ENCODE measurements at regions not wholly inside any gene's neighbourhood (a gene's known extent, or its start where the extent isn't known, plus 50 kb on each side); places are given as distances from the start of the nearest gene placed in this dataset.

GRCh38 chr16:50464325-50465290, 83.6 kb upstream of the NKD1 start:
- TF ChIP-seq EZH2 (IDR thresholded peaks at IDR 0.05; ENCODE audit: borderline replicate concordance, insufficient read depth, low read depth, low read length, poor library complexity, severe bottlenecking) (no peak), CTCF (IDR thresholded peaks at IDR 0.05) (no peak)
- Mint-ChIP-seq H3K4me1 (peaks cover 7% of the 10 kb centered on the region), H3K27ac (no peak overlapping the region), H3K27me3 (peaks cover 59% of the 10 kb centered on the region), H3K9me3 (ENCODE audit: insufficient read depth) (no peaks in the 10 kb centered on the region), H3K4me3 (no peak overlapping the region)
- CTCF ChIA-PET = no interaction called here
- Histone ChIP-seq H3K27me3 (replicated peaks in 1 of 4; ENCODE audit: control extremely low read depth in 1 of 4, control insufficient read depth in 3 of 4, insufficient read depth in 4 of 4, low read length in 3 of 4) (peaks cover 0 to 35% (median 8%) of the 10 kb centered on the region in 4 experiments), H3K9me3 (ENCODE audit: control extremely low read depth in 1 of 3, control insufficient read depth in 2 of 3, insufficient read depth in 1 of 3, low read length in 2 of 3) (peaks cover 0 to 4% (median 0%) of the 10 kb centered on the region in 3 donors), H3K4me1 (ENCODE audit: control insufficient read depth in 2 of 2, insufficient read depth in 2 of 2, low read length in 2 of 2) (peaks cover 0 to 3% of the 10 kb centered on the region in 2 donors), H2AFZ (ENCODE audit: insufficient read depth, low read depth, low read length, poor library complexity, severe bottlenecking) (no peak overlapping the region), H3K36me3 (replicated peaks in 1 of 2; ENCODE audit: control extremely low read depth in 1 of 2, control insufficient read depth in 1 of 2, extremely low read depth in 1 of 2, insufficient read depth in 2 of 2, low read length in 1 of 2) (no peaks in the 10 kb centered on the region), H3K4me3 (ENCODE audit: control extremely low read depth in 1 of 5, extremely low read depth in 1 of 5, insufficient read depth in 1 of 5, low read depth in 2 of 5, low read length in 4 of 5) (no peak overlapping the region), H3K79me2 (ENCODE audit: control insufficient read depth, insufficient read depth, low read length) (no peaks in the 10 kb centered on the region), H3K27ac (ENCODE audit: low read length in 2 of 2) (no peak overlapping the region), H3K9ac (ENCODE audit: low read length) (no peak overlapping the region), H4K20me1 (ENCODE audit: control insufficient read depth, insufficient read depth, low read length, poor library complexity, severe bottlenecking) (no peaks in the 10 kb centered on the region), H3K4me2 (replicated peaks; ENCODE audit: low read depth, low read length, poor library complexity, severe bottlenecking) (no peak overlapping the region)
- DNase-seq (no peak), ATAC-seq (ENCODE audit: low read depth) (no peak)
- WGBS (ENCODE audit: insufficient coverage) = 96% methylated on average over 16 of the region's 16 CpGs
- POLR2A ChIA-PET = no interaction called here
- intact Hi-C loops (cut with micrococcal nuclease) = no loop called here
